KMS-11 (cell line): ENCODE measurements at regions not wholly inside any gene's neighbourhood (a gene's known extent, or its start where the extent isn't known, plus 50 kb on each side); places are given as distances from the start of the nearest gene placed in this dataset.
"Not testable (repeated sequence)": the region's sequence is repeated elsewhere in the genome, so short reads cannot be mapped to it uniquely, and the experiment has no call there.

Source experiments
- H2AFZ ChIP-seq: fragments of 200-600 bp; sonication (generic); 2 replicates; pipeline ENCODE4 v1.6.1; 2016; ENCODE audit warnings: antibody characterized with exemption, mixed run types, low read depth
- H3K27ac ChIP-seq: fragments of 200-600 bp; sonication (generic); 2 replicates; pipeline ENCODE4 v1.6.1; 2016; ENCODE audit warnings: mild to moderate bottlenecking, mixed run types
- H3K27me3 ChIP-seq: fragments of 200-600 bp; sonication (generic); 2 replicates; pipeline ENCODE4 v1.6.1; 2017; ENCODE audit warnings: mild to moderate bottlenecking, low read depth, mixed run types, moderate library complexity; ENCODE audit not compliant: insufficient read depth
- H3K36me3 ChIP-seq: fragments of 200-600 bp; sonication (generic); 2 replicates; pipeline ENCODE4 v1.6.1; 2017; ENCODE audit warnings: mild to moderate bottlenecking, mixed run types; ENCODE audit not compliant: insufficient read depth
- H3K4me1 ChIP-seq: fragments of 200-600 bp; sonication (generic); 2 replicates; pipeline ENCODE4 v1.6.1; 2016; ENCODE audit warnings: mild to moderate bottlenecking, low read depth, mixed run types; ENCODE audit not compliant: poor library complexity, severe bottlenecking
- H3K4me2 ChIP-seq: fragments of 200-600 bp; sonication (generic); 2 replicates; pipeline ENCODE4 v1.7.0; 2016; ENCODE audit warnings: mild to moderate bottlenecking, mixed run types
- H3K4me3 ChIP-seq: fragments of 200-600 bp; sonication (generic); IDR thresholded peaks from 2 replicates; pipeline ENCODE4 v1.6.1; 2017; ENCODE audit warnings: low read depth, low read length, mixed read lengths; ENCODE audit not compliant: insufficient read depth
- H3K79me2 ChIP-seq: fragments of 200-600 bp; sonication (generic); 2 replicates; pipeline ENCODE4 v1.6.1; 2016; ENCODE audit warnings: low read depth, mixed run types; ENCODE audit not compliant: insufficient read depth
- H3K9ac ChIP-seq: fragments of 200-600 bp; sonication (generic); 2 replicates; pipeline ENCODE4 v1.6.1; 2016; ENCODE audit warnings: mild to moderate bottlenecking, mixed run types
- H4K20me1 ChIP-seq: fragments of 200-600 bp; sonication (generic); 2 replicates; pipeline ENCODE4 v1.6.1; 2016; ENCODE audit warnings: mild to moderate bottlenecking, mixed run types; ENCODE audit not compliant: insufficient read depth
- TF ChIP-seq, protein P1 (sequence below): fragments of 200-600 bp; sonication (generic); conservative IDR thresholded peaks from 2 replicates; pipeline ENCODE4 v1.6.1; 2017; ENCODE audit warnings: low read depth, mild to moderate bottlenecking, antibody characterized with exemption, low read length, moderate library complexity, mixed read lengths

DNA sequence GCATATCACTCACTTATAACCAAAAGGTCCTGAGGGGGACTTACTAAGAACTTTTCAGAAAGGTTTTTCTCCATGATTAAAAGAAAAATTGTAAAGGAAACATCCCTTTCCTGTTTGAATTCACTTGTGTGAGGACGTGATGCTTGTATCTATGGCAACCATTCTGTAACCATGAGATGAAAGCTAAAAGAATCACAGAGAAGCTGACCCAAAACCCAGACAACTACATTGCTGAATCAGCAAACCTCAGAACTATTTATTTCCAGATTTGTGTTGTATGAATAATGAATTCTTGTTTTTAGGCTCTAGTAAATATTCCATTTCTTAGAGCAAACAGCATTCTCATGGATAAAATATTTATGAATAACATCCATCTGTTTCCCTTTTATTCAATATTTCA, 91.2 kb downstream of the RCHY1 start:
- Histone ChIP-seq H3K36me3 (no peaks in the 10 kb centered on the region), H3K79me2 (no peaks in the 10 kb centered on the region), H3K9ac (no peak overlapping the region), H3K4me2 (no peak overlapping the region), H3K4me1 (peaks cover under 1% of the 10 kb centered on the region), H4K20me1 (no peaks in the 10 kb centered on the region), H3K27me3 (no peaks in the 10 kb centered on the region), H3K4me3 (no peak overlapping the region), H2AFZ (no peak overlapping the region), H3K27ac (no peak overlapping the region)
- TF ChIP-seq, protein P1, sequence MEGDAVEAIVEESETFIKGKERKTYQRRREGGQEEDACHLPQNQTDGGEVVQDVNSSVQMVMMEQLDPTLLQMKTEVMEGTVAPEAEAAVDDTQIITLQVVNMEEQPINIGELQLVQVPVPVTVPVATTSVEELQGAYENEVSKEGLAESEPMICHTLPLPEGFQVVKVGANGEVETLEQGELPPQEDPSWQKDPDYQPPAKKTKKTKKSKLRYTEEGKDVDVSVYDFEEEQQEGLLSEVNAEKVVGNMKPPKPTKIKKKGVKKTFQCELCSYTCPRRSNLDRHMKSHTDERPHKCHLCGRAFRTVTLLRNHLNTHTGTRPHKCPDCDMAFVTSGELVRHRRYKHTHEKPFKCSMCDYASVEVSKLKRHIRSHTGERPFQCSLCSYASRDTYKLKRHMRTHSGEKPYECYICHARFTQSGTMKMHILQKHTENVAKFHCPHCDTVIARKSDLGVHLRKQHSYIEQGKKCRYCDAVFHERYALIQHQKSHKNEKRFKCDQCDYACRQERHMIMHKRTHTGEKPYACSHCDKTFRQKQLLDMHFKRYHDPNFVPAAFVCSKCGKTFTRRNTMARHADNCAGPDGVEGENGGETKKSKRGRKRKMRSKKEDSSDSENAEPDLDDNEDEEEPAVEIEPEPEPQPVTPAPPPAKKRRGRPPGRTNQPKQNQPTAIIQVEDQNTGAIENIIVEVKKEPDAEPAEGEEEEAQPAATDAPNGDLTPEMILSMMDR, result no peak

DNA sequence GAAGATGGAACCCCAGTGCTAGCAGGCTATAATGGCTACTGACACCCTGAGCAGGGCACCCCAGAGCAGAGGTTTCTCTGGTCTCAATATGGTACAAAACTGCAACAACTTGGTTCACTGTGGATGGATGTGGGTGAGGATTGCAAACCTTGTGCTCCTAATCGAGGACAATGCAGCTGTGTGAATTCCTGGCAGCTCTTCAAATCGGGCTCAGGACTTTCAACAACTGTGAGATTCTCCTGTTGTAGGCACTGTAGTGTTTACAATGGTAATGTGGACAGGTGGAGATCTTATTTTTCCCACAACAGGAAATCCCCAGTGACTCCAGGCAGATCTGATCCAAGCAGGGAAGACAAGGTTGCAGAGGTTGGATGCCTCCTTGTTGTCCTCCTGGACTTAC, 101.5 kb downstream of the RCHY1 start:
- no peaks in the 10 kb centered on the region for H3K27me3 ChIP-seq
- H2AFZ ChIP-seq, result no peak overlapping the region
- no peaks in the 10 kb centered on the region for H3K4me1 ChIP-seq
- TF ChIP-seq, protein P1, result no peak
- H3K4me3 ChIP-seq, result no peak overlapping the region
- no peak overlapping the region for H3K27ac ChIP-seq
- H3K79me2 ChIP-seq, result no peaks in the 10 kb centered on the region
- H3K4me2 ChIP-seq, result no peak overlapping the region
- H3K36me3 ChIP-seq, result no peaks in the 10 kb centered on the region
- H4K20me1 ChIP-seq, result no peaks in the 10 kb centered on the region
- no peak overlapping the region for H3K9ac ChIP-seq

DNA sequence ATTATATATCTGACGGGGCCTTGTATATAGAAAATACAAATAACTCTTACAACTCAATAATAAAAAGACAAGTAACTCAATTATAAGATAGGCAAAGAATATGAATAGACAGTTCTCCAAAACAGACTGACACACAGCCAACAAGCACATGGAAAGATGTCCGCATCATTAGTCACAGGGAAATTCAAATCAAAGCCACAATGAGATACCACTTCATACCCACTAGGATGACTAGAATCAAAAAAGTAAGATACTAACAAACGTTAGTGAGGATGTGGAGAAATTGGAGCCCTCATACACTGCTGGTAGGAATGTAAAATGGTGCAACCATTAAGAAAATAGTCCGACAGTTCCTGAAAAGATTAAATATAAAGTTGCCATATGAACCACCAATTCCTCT, 115.7 kb downstream of the RCHY1 start:
- no peak overlapping the region for H3K9ac ChIP-seq
- no peaks in the 10 kb centered on the region for H3K79me2 ChIP-seq

GRCh38 chr4:75391489-75392166, 122.6 kb downstream of the RCHY1 start:
- H3K36me3 ChIP-seq, result no peaks in the 10 kb centered on the region
- no peak overlapping the region for H3K4me2 ChIP-seq
- no peaks in the 10 kb centered on the region for H3K79me2 ChIP-seq
- H3K4me1 ChIP-seq, result no peaks in the 10 kb centered on the region
- H4K20me1 ChIP-seq, result no peaks in the 10 kb centered on the region
- no peak overlapping the region for H3K4me3 ChIP-seq
- TF ChIP-seq, protein P1, result no peak
- H2AFZ ChIP-seq, result no peak overlapping the region
- no peak overlapping the region for H3K27ac ChIP-seq
- H3K27me3 ChIP-seq, result no peaks in the 10 kb centered on the region
- no peak overlapping the region for H3K9ac ChIP-seq

More for the DNA sequence above, 115.7 kb downstream of the RCHY1 start:
- no peaks in the 10 kb centered on the region for H3K4me1 ChIP-seq
- TF ChIP-seq, protein P1, result no peak
- no peaks in the 10 kb centered on the region for H3K36me3 ChIP-seq
- no peaks in the 10 kb centered on the region for H4K20me1 ChIP-seq
- H3K27ac ChIP-seq, result no peak overlapping the region
- H3K27me3 ChIP-seq, result no peaks in the 10 kb centered on the region
- no peak overlapping the region for H3K4me3 ChIP-seq
- no peak overlapping the region for H3K4me2 ChIP-seq
- H2AFZ ChIP-seq, result no peak overlapping the region

DNA sequence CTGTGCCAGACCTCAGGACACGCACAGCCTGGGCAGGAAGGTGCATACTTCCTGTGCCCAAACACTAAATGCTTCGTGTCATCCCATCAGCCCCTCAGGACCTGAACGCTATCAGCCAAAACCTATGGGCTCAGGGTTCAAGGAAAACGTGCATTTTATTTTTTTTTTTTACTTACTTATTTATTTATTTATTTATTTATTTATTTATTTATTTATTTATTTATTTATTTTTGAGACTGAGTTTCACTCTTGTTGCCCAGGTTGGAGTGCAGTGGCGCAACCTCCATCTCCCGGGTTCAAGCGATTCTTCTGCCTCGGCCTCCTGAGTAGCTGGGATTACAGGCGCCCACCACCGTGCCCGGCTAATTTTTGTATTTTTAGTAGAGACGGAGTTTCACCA, 127.8 kb downstream of the RCHY1 start:
- H3K27ac ChIP-seq, H3K4me3 ChIP-seq, H3K27me3 ChIP-seq, H3K79me2 ChIP-seq, H3K4me2 ChIP-seq, H3K4me1 ChIP-seq, H3K9ac ChIP-seq, H4K20me1 ChIP-seq, H3K36me3 ChIP-seq, H2AFZ ChIP-seq: not testable (repeated sequence)
